H1 (cell line): ENCODE measurements at regions not wholly inside any gene's neighbourhood (a gene's known extent, or its start where the extent isn't known, plus 50 kb on each side); places are given as distances from the start of the nearest gene placed in this dataset.
A peak's percentile ranks its signal among the peaks of the same experiment; 100 is the strongest.

Experiments
- ATF3 ChIP-seq: IDR thresholded peaks from 2 replicates; pipeline ENCODE4 v1.6.1; 2011; ENCODE audit warnings: low read depth, mild to moderate bottlenecking, low read length; ENCODE audit not compliant: insufficient read depth
- E2F6 ChIP-seq: IDR thresholded peaks from 2 replicates; pipeline ENCODE4 v1.6.1; 2012; ENCODE audit warnings: inconsistent platforms
- KDM5A ChIP-seq: fragments of 200-600 bp; IDR thresholded peaks from 2 replicates; pipeline ENCODE4 v1.7.1; 2012; ENCODE audit warnings: mild to moderate bottlenecking, low read length, inconsistent platforms, mixed read lengths
- MAFK ChIP-seq: IDR thresholded peaks from 2 replicates; pipeline ENCODE4 v1.6.1; 2012; ENCODE audit warnings: low read depth, mild to moderate bottlenecking, improper control_type of control experiment, low read length

- TF ChIP-seq KDM5A (no peak), ATF3 (0 out of 2 replicates have a peak, but pooled peaks have one; percentile 13), MAFK (peak; percentile 45; the same call in 1 of the 2 replicates), E2F6 (no peak)
Observed at GRCh38 chr11:33633251-33634003, 67.2 kb downstream of the C11orf91 start (continued).
